GM06990 (cell line): ENCODE measurements at regions not wholly inside any gene's neighbourhood (a gene's known extent, or its start where the extent isn't known, plus 50 kb on each side); places are given as distances from the start of the nearest gene placed in this dataset.

ENCODE experiments used
- DNase-seq: peaks from one replicate; pipeline ENCODE4 v3.0.0-alpha.2; 2011; ENCODE audit not compliant: insufficient read length; ENCODE audit errors: extremely low read depth
- H3K27me3 ChIP-seq: replicated peaks from 2 replicates; pipeline ENCODE4 v1.6.0; 2011; ENCODE audit warnings: low read length; ENCODE audit not compliant: control insufficient read depth, insufficient read depth
- H3K36me3 ChIP-seq: 2 replicates; pipeline ENCODE4 v1.5.1; 2011; ENCODE audit warnings: low read length; ENCODE audit not compliant: control insufficient read depth, insufficient read depth
- H3K4me3 ChIP-seq: replicated peaks from 2 replicates; pipeline ENCODE4 v1.5.1; 2011; ENCODE audit warnings: low read depth, mild to moderate bottlenecking, control low read depth, low read length
- TF ChIP-seq, protein P1 (sequence below): IDR thresholded peaks from 2 replicates; pipeline ENCODE4 v1.5.1; 2011; ENCODE audit warnings: low read length, control low read depth, mild to moderate bottlenecking, inconsistent platforms; ENCODE audit not compliant: insufficient read depth, poor library complexity, severe bottlenecking

DNA sequence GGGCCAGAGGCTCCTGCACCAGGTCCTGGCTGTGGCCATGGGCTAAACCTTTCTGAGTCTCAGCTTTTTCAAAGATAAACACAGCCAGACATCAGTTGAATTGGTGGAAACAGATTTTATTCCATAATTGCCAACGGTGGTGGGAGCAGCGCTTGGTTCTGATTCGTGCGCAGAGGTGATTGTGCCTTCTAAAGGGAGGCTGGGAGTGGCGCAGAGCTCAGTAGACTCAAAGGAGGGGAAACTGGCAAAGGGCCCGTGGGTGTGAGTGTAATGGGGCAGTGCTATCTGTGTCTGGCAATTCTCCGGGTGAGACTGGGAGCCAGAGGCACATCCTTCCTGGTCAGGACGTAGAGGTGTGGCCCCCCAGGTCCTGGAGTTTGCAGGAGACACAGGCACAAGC is 169.4 kb upstream of the PPP1R26 start:
- no peaks in the 10 kb centered on the region for H3K36me3 ChIP-seq
- no peak for DNase-seq
- no peaks in the 10 kb centered on the region for H3K27me3 ChIP-seq
- TF ChIP-seq, protein P1, sequence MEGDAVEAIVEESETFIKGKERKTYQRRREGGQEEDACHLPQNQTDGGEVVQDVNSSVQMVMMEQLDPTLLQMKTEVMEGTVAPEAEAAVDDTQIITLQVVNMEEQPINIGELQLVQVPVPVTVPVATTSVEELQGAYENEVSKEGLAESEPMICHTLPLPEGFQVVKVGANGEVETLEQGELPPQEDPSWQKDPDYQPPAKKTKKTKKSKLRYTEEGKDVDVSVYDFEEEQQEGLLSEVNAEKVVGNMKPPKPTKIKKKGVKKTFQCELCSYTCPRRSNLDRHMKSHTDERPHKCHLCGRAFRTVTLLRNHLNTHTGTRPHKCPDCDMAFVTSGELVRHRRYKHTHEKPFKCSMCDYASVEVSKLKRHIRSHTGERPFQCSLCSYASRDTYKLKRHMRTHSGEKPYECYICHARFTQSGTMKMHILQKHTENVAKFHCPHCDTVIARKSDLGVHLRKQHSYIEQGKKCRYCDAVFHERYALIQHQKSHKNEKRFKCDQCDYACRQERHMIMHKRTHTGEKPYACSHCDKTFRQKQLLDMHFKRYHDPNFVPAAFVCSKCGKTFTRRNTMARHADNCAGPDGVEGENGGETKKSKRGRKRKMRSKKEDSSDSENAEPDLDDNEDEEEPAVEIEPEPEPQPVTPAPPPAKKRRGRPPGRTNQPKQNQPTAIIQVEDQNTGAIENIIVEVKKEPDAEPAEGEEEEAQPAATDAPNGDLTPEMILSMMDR, result no peak
- H3K4me3 ChIP-seq, result no peak overlapping the region

DNA sequence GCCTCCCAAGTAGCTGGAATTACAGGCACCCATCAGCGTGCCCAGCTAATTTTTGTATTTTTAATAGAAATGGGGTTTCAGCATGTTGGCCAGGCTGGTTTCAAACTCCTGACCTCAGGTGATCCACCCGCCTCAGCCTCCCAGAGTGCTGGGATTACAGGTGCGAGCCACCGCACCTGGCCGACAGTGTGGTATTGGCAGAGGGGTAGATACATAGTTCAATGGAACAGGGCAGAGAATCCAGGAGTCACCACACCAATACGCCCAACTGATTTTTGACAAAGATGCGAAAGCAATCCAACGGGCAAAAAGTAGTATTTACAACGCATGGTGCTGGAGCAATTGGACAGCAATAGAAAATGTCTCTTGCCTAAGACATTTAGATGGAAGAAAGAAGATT is 164.0 kb upstream of the PPP1R26 start:
- no peak for DNase-seq
- Histone ChIP-seq H3K4me3 (no peak overlapping the region), H3K27me3 (no peaks in the 10 kb centered on the region), H3K36me3 (no peaks in the 10 kb centered on the region)
- TF ChIP-seq, protein P1, result no peak

DNA sequence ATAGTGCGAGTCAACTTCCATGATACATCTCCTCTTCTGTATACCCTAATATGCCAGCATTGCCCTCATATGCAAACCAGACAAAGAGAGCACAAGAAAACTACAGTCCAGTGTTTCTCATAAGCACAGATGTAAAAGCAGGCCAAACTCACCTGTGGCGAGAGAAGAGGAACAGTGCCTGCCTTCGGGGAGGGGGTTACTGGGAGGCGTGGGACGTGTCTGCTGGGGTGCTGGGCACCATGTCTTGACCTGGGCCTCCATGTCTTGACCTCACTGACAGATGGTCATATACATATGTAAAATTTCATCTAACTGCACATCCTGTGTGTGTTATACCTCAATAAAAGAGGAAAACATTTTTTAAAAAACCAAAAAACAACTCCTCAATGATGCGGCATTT is 159.3 kb upstream of the PPP1R26 start:
- Histone ChIP-seq H3K36me3 (no peaks in the 10 kb centered on the region), H3K4me3 (no peak overlapping the region), H3K27me3 (no peaks in the 10 kb centered on the region)
- no peak for DNase-seq
- TF ChIP-seq, protein P1, result no peak

DNA sequence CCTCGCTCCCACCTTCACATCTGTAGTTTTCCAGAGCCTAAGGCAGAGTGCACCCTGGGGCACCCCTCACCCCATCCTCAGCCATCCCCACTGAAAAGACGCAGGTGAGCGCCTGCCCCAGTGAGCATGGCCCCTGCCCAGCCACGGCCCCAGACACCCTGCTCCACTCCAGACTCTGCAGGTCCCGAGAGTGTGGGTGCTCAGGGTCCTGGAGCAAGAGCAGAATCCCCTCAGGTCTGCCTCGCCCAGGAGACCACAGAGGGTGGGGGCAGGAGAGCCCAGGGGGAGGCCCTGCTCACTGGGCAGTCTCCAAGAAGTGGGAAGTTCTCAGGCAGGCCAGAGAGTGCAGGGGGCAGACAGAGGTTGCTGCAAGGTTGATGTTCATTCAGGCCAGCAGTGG is 158.6 kb upstream of the PPP1R26 start:
- H3K27me3 ChIP-seq, result no peaks in the 10 kb centered on the region
- H3K4me3 ChIP-seq, result no peak overlapping the region
- H3K36me3 ChIP-seq, result no peaks in the 10 kb centered on the region
- no peak for DNase-seq
- TF ChIP-seq, protein P1, result no peak

DNA sequence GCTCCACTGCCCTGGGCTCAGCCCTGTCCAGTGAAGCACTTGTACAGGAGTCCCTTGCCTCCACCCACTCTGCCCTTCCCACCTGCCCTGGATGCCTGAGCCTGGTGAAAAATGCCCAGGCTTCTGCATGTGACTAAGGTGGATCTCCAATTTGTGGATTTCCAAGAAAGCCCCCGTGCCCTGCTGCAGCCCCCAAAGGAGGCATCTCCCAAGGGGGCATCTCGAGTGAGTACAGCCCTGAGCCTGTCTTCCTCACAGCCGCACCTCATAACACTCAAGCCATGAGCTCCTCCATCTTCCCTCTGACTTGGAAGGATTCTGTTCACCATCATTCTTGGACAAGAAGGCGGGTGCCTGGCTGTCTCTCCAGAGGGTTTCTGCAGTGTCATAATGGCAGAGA is 158.0 kb upstream of the PPP1R26 start:
- H3K4me3 ChIP-seq, result no peak overlapping the region
- DNase-seq, result no peak
- H3K36me3 ChIP-seq, result no peaks in the 10 kb centered on the region
- TF ChIP-seq, protein P1, result no peak
- no peaks in the 10 kb centered on the region for H3K27me3 ChIP-seq

DNA sequence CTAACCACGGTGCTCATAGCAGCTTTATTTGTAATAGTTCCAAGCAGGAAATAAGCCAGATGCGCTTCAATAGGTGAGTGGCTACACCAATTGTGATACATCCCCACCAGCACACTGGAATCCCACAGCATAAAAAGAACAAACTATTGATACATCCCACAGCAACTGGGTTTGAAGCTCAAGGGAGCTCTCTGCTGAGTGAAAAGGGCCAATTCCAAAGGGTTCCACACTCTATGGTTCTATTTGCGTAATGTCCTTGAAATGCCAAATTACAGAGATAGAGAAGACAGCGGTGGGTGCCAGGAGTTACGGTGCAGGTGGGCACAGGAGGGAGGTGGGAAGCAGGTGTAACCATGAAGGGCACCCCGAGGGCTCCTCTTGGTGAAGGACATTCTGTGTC is 155.3 kb upstream of the PPP1R26 start:
- Histone ChIP-seq H3K4me3 (no peak overlapping the region), H3K27me3 (no peaks in the 10 kb centered on the region), H3K36me3 (no peaks in the 10 kb centered on the region)
- TF ChIP-seq, protein P1, result no peak
- no peak for DNase-seq
